GM12878 (cell line): ENCODE measurements at regions not wholly inside any gene's neighbourhood (a gene's known extent, or its start where the extent isn't known, plus 50 kb on each side); places are given as distances from the start of the nearest gene placed in this dataset.

Source experiments
- ATAC-seq: fragments of 200-7000 bp; cut with Tn5 transposase; 3 replicates; pipeline ENCODE4 v1.9.1; 2020; ENCODE audit warnings: mild to moderate bottlenecking, moderate library complexity
- BruUV-seq: library from RNA; stranded (reverse); fragments of 400-500 nt; replicated peaks from 2 replicates; lab custom pipeline; 2021; lab: Mats Ljungman, UMichigan
- CTCF ChIA-PET: fragments of 300-600 bp; sonication (Branson Sonifier 250); formaldehyde crosslinking; extraction: SDS; loops from one replicate; lab custom pipeline; 2021; ENCODE audit warnings: inconsistent platforms; lab: Yijun Ruan, JAX
- POLR2A ChIA-PET: fragments of 350-600 bp; formaldehyde crosslinking; extraction: SDS; loops from one replicate; lab custom pipeline; 2021; ENCODE audit warnings: inconsistent platforms; lab: Charles Lee
- RAD21 ChIA-PET: fragments of 300-600 bp; sonication (Branson Sonifier 250); formaldehyde crosslinking; loops from one replicate; lab custom pipeline; 2023; ENCODE audit warnings: antibody characterized with exemption; ENCODE audit not compliant: unreplicated experiment; lab: Charles Lee
- SMC1A ChIA-PET: fragments of 300-600 bp; sonication (Branson Sonifier 250); formaldehyde crosslinking; loops from one replicate; lab custom pipeline; 2023; ENCODE audit not compliant: unreplicated experiment, uncharacterized antibody; lab: Charles Lee
- DNase-seq: peaks from one replicate; pipeline ENCODE4 v3.0.0-alpha.2; 2011; ENCODE audit warnings: low read depth, low spot score
- FAIRE-seq: peaks from 3 replicates; lab custom pipeline; 2011; peaks lifted over from hg19 to GRCh38; lab: Jason Lieb, UNC
- H2AFZ ChIP-seq: 2 replicates; pipeline ENCODE4 v1.6.0; 2011; ENCODE audit warnings: low read depth, low read length, control low read depth; ENCODE audit not compliant: control insufficient read depth
- H3K27ac ChIP-seq: 2 replicates; pipeline ENCODE4 v1.5.1; 2011; ENCODE audit warnings: control low read depth; ENCODE audit not compliant: control insufficient read depth, insufficient read depth
- H3K27me3 ChIP-seq, 2 experiments: replicated peaks in 1 of 2; 2 replicates each; pipeline versions ENCODE4 v1.6.0 to v1.6.1; 2011; ENCODE audit warnings: low read length in 1 of 2; ENCODE audit not compliant: control insufficient read depth in 2 of 2, insufficient read depth in 2 of 2
- H3K36me3 ChIP-seq, 2 experiments: 2 replicates each; pipeline ENCODE4 v1.5.1; 2011; ENCODE audit warnings: low read length in 1 of 2; ENCODE audit not compliant: control insufficient read depth in 2 of 2, insufficient read depth in 2 of 2
- H3K4me1 ChIP-seq: 2 replicates; pipeline ENCODE4 v1.6.1; 2011; ENCODE audit warnings: mild to moderate bottlenecking, low read length, moderate library complexity, mixed read lengths; ENCODE audit not compliant: control insufficient read depth, insufficient read depth
- H3K4me2 ChIP-seq: 2 replicates; pipeline ENCODE4 v1.6.0; 2011; ENCODE audit warnings: control low read depth; ENCODE audit not compliant: control insufficient read depth, insufficient read depth
- H3K4me3 ChIP-seq: fragments of 200-600 bp; sonication (generic); 2 replicates; pipeline ENCODE4 v1.5.1; 2016
- H3K79me2 ChIP-seq: 2 replicates; pipeline ENCODE4 v1.6.0; 2011; ENCODE audit warnings: low read length; ENCODE audit not compliant: control insufficient read depth, insufficient read depth
- H3K9ac ChIP-seq: 2 replicates; pipeline ENCODE4 v1.8.0; 2011; ENCODE audit warnings: low read length, control low read depth, mixed read lengths; ENCODE audit not compliant: control insufficient read depth, insufficient read depth
- H3K9me3 ChIP-seq: replicated peaks from 3 replicates; pipeline ENCODE4 v1.5.1; 2011; ENCODE audit warnings: mild to moderate bottlenecking, low read length; ENCODE audit not compliant: control insufficient read depth, insufficient read depth
- H4K20me1 ChIP-seq: 2 replicates; pipeline ENCODE4 v1.6.0; 2011; ENCODE audit not compliant: control insufficient read depth, insufficient read depth
- BRCA1 ChIP-seq: IDR thresholded peaks from 2 replicates; pipeline ENCODE4 v1.6.1; 2011; ENCODE audit warnings: low read depth, low read length, improper control_type of control experiment
- HDAC2 ChIP-seq: fragments of 200-600 bp; sonication (generic); IDR thresholded peaks from 2 replicates; pipeline ENCODE4 v1.6.1; 2017
- JUND ChIP-seq: IDR thresholded peaks from 2 replicates; pipeline ENCODE4 v1.6.1; 2012; ENCODE audit warnings: low read depth, mild to moderate bottlenecking, low read length, improper control_type of control experiment, moderate library complexity
- KDM1A ChIP-seq: fragments of 200-600 bp; sonication (generic); IDR thresholded peaks from 2 replicates; pipeline ENCODE4 v1.6.1; 2016; ENCODE audit warnings: borderline replicate concordance
- NRF1 ChIP-seq: conservative IDR thresholded peaks from 2 replicates; pipeline ENCODE4 v1.6.1; 2011; ENCODE audit warnings: mild to moderate bottlenecking, low read depth, low read length, improper control_type of control experiment
- RELA ChIP-seq: fragments of 450-650 bp; IDR thresholded peaks from 2 replicates; pipeline ENCODE4 v1.8.0; 2014; ENCODE audit warnings: borderline replicate concordance; ENCODE audit not compliant: partially characterized antibody
- ZNF207 ChIP-seq: fragments of 450-650 bp; IDR thresholded peaks from 2 replicates; pipeline ENCODE4 v1.6.1; 2014; ENCODE audit warnings: antibody characterized with exemption, mild to moderate bottlenecking, borderline replicate concordance
- ZNF384 ChIP-seq: IDR thresholded peaks from 2 replicates; pipeline ENCODE4 v1.6.1; 2012; ENCODE audit warnings: low read depth, mild to moderate bottlenecking, low read length, improper control_type of control experiment, borderline replicate concordance
- WGBS: methylation state at CpG from one replicate; pipeline ENCODE4 v1.1.6; 2016; ENCODE audit warnings: low lambda C conversion rate; ENCODE audit not compliant: insufficient replicate concordance, insufficient coverage; ENCODE audit errors: missing lambda C conversion rate; 5-methylcytosine and 5-hydroxymethylcytosine counted together
- in situ Hi-C: fragments of 300-500 bp; cut with MboI; formaldehyde crosslinking; loops from 9 replicates; pipeline ENCODE4 v1.14.3; 2018; ENCODE audit warnings: mixed read lengths
- intact Hi-C: fragments of 100-400 bp; cut with micrococcal nuclease; formaldehyde crosslinking; loops from one replicate; pipeline ENCODE4 v1.14.2; 2022; ENCODE audit not compliant: unreplicated experiment
- TF ChIP-seq, protein P1 (sequence below): fragments of 450-650 bp; IDR thresholded peaks from 2 replicates; pipeline ENCODE4 v1.6.1; 2017; ENCODE audit warnings: mild to moderate bottlenecking, moderate library complexity

DNA sequence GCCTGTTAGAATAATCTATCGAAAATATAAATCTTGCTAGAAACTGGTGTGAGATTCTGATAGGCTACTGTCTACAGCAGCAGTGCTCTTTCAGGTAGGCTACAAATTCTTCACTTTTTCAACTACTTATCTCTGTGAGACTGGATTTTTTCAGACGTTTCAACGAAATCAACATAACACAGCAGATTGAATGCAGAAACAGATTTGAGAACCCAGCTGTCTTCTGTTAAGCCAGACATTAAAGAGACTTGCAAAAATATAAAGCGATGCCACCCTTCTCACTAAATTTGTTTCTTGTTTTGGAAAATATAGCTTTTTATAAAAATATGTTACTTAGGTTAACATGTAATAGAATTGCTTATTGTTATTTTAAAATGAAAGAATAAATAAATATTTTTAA lies 140.6 kb upstream of the PHACTR1 start:
- TF ChIP-seq BRCA1 (no peak), KDM1A (no peak)
- TF ChIP-seq, all 136 proteins: peak for 0
- H3K9me3 ChIP-seq = no peaks in the 10 kb centered on the region
- no peak overlapping the region for H3K4me3 ChIP-seq
- no peak overlapping the region for H3K9ac ChIP-seq
- FAIRE-seq (no peak), ATAC-seq (no peak), DNase-seq (no peak)
- H3K36me3 ChIP-seq = no peaks in the 10 kb centered on the region
- H3K79me2 ChIP-seq = no peaks in the 10 kb centered on the region
- ChIA-PET CTCF (no interaction called here), POLR2A (no interaction called here), SMC1A (interaction anchor here (1.0 to 1.4 kb wide), 2 partner anchors 14 to 29 kb away, joined by 3 read pairs; no protein-coding TSS in a partner anchor), RAD21 (no interaction called here)
- no peaks in the 10 kb centered on the region for H3K4me1 ChIP-seq
- 49% methylated on average over 4 of the region's 4 CpGs for WGBS
- no peak overlapping the region for H3K4me2 ChIP-seq
- in situ Hi-C loops = no loop called here
- H4K20me1 ChIP-seq = no peaks in the 10 kb centered on the region
- BruUV-seq = no TSS peak
- no peak overlapping the region for H2AFZ ChIP-seq
- intact Hi-C loops = no loop called here
- no peaks in the 10 kb centered on the region for H3K27me3 ChIP-seq
- H3K27ac ChIP-seq = no peak overlapping the region

DNA sequence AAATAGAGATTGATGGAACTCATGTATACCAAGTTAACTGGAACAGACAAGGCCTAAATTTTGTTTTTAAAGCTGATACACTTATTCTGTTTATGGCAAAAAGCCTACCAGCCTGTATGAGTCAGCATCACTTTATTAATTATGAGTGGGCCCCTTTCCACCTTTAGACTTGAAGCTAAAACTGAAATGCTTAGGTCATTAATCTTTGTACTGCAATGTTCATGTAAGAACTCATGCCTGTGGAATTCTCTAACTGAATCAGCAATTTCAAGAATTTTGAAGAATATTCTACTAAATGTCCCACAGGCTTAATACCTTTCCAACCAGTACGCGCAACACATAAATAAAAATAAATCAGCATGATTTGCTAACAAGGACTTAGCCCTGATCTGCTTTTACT lies 140.2 kb upstream of the PHACTR1 start:
- intact Hi-C loops = no loop called here
- WGBS = 76% methylated on average over 2 of the region's 2 CpGs
- Histone ChIP-seq H4K20me1 (no peaks in the 10 kb centered on the region), H3K79me2 (no peaks in the 10 kb centered on the region), H3K4me2 (no peak overlapping the region), H2AFZ (no peak overlapping the region), H3K9me3 (no peaks in the 10 kb centered on the region), H3K36me3 (no peaks in the 10 kb centered on the region), H3K27ac (no peak overlapping the region), H3K27me3 (no peaks in the 10 kb centered on the region), H3K4me3 (no peak overlapping the region), H3K9ac (no peak overlapping the region), H3K4me1 (no peaks in the 10 kb centered on the region)
- ATAC-seq (no peak), DNase-seq (no peak), FAIRE-seq (no peak)
- CTCF ChIA-PET = no interaction called here
- RAD21 ChIA-PET = no interaction called here
- in situ Hi-C loops = no loop called here
- BruUV-seq = no TSS peak
- POLR2A ChIA-PET = no interaction called here
- SMC1A ChIA-PET = interaction anchor here (1.0 to 1.4 kb wide), 2 partner anchors 15 to 29 kb away, joined by 3 read pairs; no protein-coding TSS in a partner anchor
- TF ChIP-seq ZNF384 = no peak
- no peak for TF ChIP-seq ZNF207
- TF ChIP-seq RELA = no peak
- no peak for TF ChIP-seq NRF1
- no peak for TF ChIP-seq HDAC2
- TF ChIP-seq, protein P1, sequence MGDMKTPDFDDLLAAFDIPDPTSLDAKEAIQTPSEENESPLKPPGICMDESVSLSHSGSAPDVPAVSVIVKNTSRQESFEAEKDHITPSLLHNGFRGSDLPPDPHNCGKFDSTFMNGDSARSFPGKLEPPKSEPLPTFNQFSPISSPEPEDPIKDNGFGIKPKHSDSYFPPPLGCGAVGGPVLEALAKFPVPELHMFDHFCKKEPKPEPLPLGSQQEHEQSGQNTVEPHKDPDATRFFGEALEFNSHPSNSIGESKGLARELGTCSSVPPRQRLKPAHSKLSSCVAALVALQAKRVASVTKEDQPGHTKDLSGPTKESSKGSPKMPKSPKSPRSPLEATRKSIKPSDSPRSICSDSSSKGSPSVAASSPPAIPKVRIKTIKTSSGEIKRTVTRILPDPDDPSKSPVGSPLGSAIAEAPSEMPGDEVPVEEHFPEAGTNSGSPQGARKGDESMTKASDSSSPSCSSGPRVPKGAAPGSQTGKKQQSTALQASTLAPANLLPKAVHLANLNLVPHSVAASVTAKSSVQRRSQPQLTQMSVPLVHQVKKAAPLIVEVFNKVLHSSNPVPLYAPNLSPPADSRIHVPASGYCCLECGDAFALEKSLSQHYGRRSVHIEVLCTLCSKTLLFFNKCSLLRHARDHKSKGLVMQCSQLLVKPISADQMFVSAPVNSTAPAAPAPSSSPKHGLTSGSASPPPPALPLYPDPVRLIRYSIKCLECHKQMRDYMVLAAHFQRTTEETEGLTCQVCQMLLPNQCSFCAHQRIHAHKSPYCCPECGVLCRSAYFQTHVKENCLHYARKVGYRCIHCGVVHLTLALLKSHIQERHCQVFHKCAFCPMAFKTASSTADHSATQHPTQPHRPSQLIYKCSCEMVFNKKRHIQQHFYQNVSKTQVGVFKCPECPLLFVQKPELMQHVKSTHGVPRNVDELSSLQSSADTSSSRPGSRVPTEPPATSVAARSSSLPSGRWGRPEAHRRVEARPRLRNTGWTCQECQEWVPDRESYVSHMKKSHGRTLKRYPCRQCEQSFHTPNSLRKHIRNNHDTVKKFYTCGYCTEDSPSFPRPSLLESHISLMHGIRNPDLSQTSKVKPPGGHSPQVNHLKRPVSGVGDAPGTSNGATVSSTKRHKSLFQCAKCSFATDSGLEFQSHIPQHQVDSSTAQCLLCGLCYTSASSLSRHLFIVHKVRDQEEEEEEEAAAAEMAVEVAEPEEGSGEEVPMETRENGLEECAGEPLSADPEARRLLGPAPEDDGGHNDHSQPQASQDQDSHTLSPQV = no peak
- no peak for TF ChIP-seq JUND
